ENCODE measurements at regions not wholly inside any gene's neighbourhood (a gene's known extent, or its start where the extent isn't known, plus 50 kb on each side); places are given as distances from the start of the nearest gene placed in this dataset.

GRCh38 chr3:162295323-162295983 is 798.8 kb downstream of the OTOL1 start:
- BruUV-seq (replicated peaks): no TSS peak
- FAIRE-seq: no peak
- Histone ChIP-seq H3K9ac (ENCODE audit: insufficient read depth, low read depth, low read length) (no peak overlapping the region), H3K4me3 (replicated peaks in 1 of 3; ENCODE audit: insufficient read depth in 1 of 3, low read depth in 2 of 3, low read length in 3 of 3) (no peak overlapping the region), H2AFZ (ENCODE audit: low read length) (no peak overlapping the region), H3K36me3 (replicated peaks in 1 of 2; ENCODE audit: control insufficient read depth in 1 of 2, insufficient read depth in 2 of 2, low read length in 2 of 2) (no peaks in the 10 kb centered on the region), H3K27ac (ENCODE audit: extremely low read length, insufficient read depth, low read length) (no peak overlapping the region), H3K27me3 (ENCODE audit: control insufficient read depth in 1 of 2, insufficient read depth in 2 of 2, low read length in 2 of 2) (no peaks in the 10 kb centered on the region), H4K20me1 (ENCODE audit: insufficient read depth, low read length) (no peaks in the 10 kb centered on the region), H3K79me2 (ENCODE audit: insufficient read depth, low read length) (no peaks in the 10 kb centered on the region), H3K9me3 (ENCODE audit: low read length) (0 out of 2 replicates have a peak, but pooled peaks cover 7% of the 10 kb centered on the region), H3K4me2 (ENCODE audit: low read depth, low read length) (no peak overlapping the region), H3K4me1 (ENCODE audit: insufficient read depth, low read length) (no peaks in the 10 kb centered on the region)
- no peak for ATAC-seq
- DNase-seq (ENCODE audit: low spot score): no peak
- TF ChIP-seq SAFB2 (CRISPR knock-in tag; IDR thresholded peaks at IDR 0.05; ENCODE audit: borderline replicate concordance, low read depth): no peak
- 3% methylated on average over 6 of the region's 6 CpGs for WGBS (ENCODE audit: low lambda C conversion rate)
- intact Hi-C loops (cut with micrococcal nuclease; ENCODE audit: unreplicated experiment): no loop called here
- ChIA-PET POLR2A (no interaction called here), CTCF (ENCODE audit: low intra/inter-chr PET ratio, low total read pairs) (no interaction called here)
- in situ Hi-C loops (cut with HindIII; ENCODE audit: extremely low pct_ligation_motif_present, low pct_unique_long_range_greater_than_20kb): no loop called here

DNA sequence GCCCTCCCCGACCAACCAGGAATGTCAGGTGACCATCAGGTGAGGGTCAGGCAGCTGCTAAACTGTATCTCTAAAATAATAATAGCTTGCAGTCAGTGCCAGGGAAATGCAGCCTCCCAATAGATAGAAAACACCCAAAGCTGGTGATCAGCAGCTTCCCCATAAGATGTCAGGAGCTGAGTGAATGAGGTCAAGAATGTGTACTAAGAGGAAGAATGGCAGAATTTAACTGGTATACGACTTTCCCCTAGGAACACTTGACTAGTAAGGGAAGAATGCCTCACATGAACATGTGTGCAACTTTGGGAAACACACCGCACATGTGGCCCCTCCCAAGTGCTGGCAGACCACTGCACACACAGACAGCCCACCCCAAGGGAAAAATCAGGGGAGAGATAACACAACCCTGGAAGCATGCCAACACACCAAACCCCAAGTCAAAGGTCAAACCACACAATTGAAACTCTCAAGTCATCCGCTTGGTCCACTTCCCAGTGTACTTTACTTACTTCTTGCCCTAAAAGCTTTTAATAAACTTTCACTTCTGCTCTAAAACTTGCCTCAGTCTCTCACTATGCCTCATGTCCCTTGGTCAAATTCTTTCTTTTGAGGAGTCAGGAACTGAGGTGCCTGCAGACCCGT is 806.5 kb downstream of the OTOL1 start:
- no TSS peak for BruUV-seq (replicated peaks)
- WGBS (ENCODE audit: low lambda C conversion rate): 3% methylated on average over 5 of the region's 5 CpGs
- H3K9me3 ChIP-seq (ENCODE audit: low read length): peaks cover under 1% of the 10 kb centered on the region; the same call in 1 of the 2 replicates
- no peak overlapping the region for H3K27ac ChIP-seq (ENCODE audit: extremely low read length, insufficient read depth, low read length)
- in situ Hi-C loops (cut with HindIII; ENCODE audit: extremely low pct_ligation_motif_present, low pct_unique_long_range_greater_than_20kb) (no loop called here), intact Hi-C loops (cut with micrococcal nuclease; ENCODE audit: unreplicated experiment) (no loop called here)
- no peak for FAIRE-seq
- H3K79me2 ChIP-seq (ENCODE audit: insufficient read depth, low read length): no peaks in the 10 kb centered on the region
- H3K4me2 ChIP-seq (ENCODE audit: low read depth, low read length): no peak overlapping the region
- no peaks in the 10 kb centered on the region for H3K4me1 ChIP-seq (ENCODE audit: insufficient read depth, low read length)
- no peak overlapping the region for H3K4me3 ChIP-seq (replicated peaks in 1 of 3; ENCODE audit: insufficient read depth in 1 of 3, low read depth in 2 of 3, low read length in 3 of 3)
- ChIA-PET POLR2A (no interaction called here), CTCF (ENCODE audit: low intra/inter-chr PET ratio, low total read pairs) (no interaction called here)
- H4K20me1 ChIP-seq (ENCODE audit: insufficient read depth, low read length): no peaks in the 10 kb centered on the region
- H2AFZ ChIP-seq (ENCODE audit: low read length): no peak overlapping the region
- no peak for DNase-seq (ENCODE audit: low spot score)
- no peaks in the 10 kb centered on the region for H3K27me3 ChIP-seq (ENCODE audit: control insufficient read depth in 1 of 2, insufficient read depth in 2 of 2, low read length in 2 of 2)
- no peak overlapping the region for H3K9ac ChIP-seq (ENCODE audit: insufficient read depth, low read depth, low read length)
- no peaks in the 10 kb centered on the region for H3K36me3 ChIP-seq (replicated peaks in 1 of 2; ENCODE audit: control insufficient read depth in 1 of 2, insufficient read depth in 2 of 2, low read length in 2 of 2)
- no peak for ATAC-seq
- TF ChIP-seq EEA1 (CRISPR knock-in tag; IDR thresholded peaks at IDR 0.05; ENCODE audit: borderline replicate concordance): no peak
- TF ChIP-seq, protein P1, sequence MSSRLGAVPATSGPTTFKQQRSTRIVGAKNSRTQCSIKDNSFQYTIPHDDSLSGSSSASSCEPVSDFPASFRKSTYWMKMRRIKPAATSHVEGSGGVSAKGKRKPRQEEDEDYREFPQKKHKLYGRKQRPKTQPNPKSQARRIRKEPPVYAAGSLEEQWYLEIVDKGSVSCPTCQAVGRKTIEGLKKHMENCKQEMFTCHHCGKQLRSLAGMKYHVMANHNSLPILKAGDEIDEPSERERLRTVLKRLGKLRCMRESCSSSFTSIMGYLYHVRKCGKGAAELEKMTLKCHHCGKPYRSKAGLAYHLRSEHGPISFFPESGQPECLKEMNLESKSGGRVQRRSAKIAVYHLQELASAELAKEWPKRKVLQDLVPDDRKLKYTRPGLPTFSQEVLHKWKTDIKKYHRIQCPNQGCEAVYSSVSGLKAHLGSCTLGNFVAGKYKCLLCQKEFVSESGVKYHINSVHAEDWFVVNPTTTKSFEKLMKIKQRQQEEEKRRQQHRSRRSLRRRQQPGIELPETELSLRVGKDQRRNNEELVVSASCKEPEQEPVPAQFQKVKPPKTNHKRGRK (CRISPR knock-in tag; IDR thresholded peaks at IDR 0.05): no peak
- TF ChIP-seq YEATS2 (CRISPR knock-in tag; IDR thresholded peaks at IDR 0.05; ENCODE audit: borderline replicate concordance): no peak
- TF ChIP-seq, protein P2, sequence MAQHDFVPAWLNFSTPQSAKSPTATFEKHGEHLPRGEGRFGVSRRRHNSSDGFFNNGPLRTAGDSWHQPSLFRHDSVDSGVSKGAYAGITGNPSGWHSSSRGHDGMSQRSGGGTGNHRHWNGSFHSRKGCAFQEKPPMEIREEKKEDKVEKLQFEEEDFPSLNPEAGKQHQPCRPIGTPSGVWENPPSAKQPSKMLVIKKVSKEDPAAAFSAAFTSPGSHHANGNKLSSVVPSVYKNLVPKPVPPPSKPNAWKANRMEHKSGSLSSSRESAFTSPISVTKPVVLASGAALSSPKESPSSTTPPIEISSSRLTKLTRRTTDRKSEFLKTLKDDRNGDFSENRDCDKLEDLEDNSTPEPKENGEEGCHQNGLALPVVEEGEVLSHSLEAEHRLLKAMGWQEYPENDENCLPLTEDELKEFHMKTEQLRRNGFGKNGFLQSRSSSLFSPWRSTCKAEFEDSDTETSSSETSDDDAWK (CRISPR knock-in tag; IDR thresholded peaks at IDR 0.05): no peak
- no peak for TF ChIP-seq GABPB1 (CRISPR knock-in tag; IDR thresholded peaks at IDR 0.05)
- TF ChIP-seq KDM5A (IDR thresholded peaks at IDR 0.05; ENCODE audit: borderline replicate concordance, low read length): no peak
- TF ChIP-seq ZNF652 (CRISPR knock-in tag; IDR thresholded peaks at IDR 0.05; ENCODE audit: borderline replicate concordance, low read depth): no peak
- no peak for TF ChIP-seq ATF1 (CRISPR knock-in tag; IDR thresholded peaks at IDR 0.05)
- TF ChIP-seq HCFC1 (IDR thresholded peaks at IDR 0.05; ENCODE audit: low read depth, low read length): no peak
- no peak for TF ChIP-seq LRRFIP1 (CRISPR knock-in tag; conservative IDR thresholded peaks at IDR 0.05)
- no peak for TF ChIP-seq ZNF777 (CRISPR knock-in tag; IDR thresholded peaks at IDR 0.05)
- no peak for TF ChIP-seq ZNF672 (CRISPR knock-in tag; IDR thresholded peaks at IDR 0.05)

All from HepG2 (cell line).